WTC11 (cell line): ENCODE measurements at regions not wholly inside any gene's neighbourhood (a gene's known extent, or its start where the extent isn't known, plus 50 kb on each side); places are given as distances from the start of the nearest gene placed in this dataset.

ENCODE experiments used
- ATAC-seq: fragments of 200-7000 bp; cut with Tn5 transposase; 2 replicates; pipeline ENCODE4 v1.10.0; 2021; ENCODE audit warnings: mild to moderate bottlenecking, moderate library complexity
- CTCF ChIA-PET: fragments of 300-600 bp; sonication (Branson Sonifier 250); formaldehyde crosslinking; loops from one replicate; lab custom pipeline; 2021; ENCODE audit warnings: antibody characterized with exemption; lab: Charles Lee
- POLR2A ChIA-PET: fragments of 350-600 bp; sonication (Branson Sonifier 250); formaldehyde crosslinking; loops from one replicate; lab custom pipeline; 2021; ENCODE audit warnings: antibody characterized with exemption; lab: Charles Lee
- DNase-seq: peaks from one replicate; pipeline ENCODE4 v3.0.0; 2021; ENCODE audit warnings: low spot score
- H3K27ac Mint-ChIP-seq: 2 replicates; pipeline ENCODE4 v1.8.0; 2021; ENCODE audit warnings: mixed read lengths
- H3K27me3 Mint-ChIP-seq: 2 replicates; pipeline ENCODE4 v1.8.0; 2021; ENCODE audit warnings: low read depth, mild to moderate bottlenecking, moderate library complexity, mixed read lengths
- H3K36me3 Mint-ChIP-seq: 2 replicates; pipeline ENCODE4 v1.8.0; 2021; ENCODE audit warnings: mixed read lengths
- H3K4me1 Mint-ChIP-seq: 2 replicates; pipeline ENCODE4 v1.8.0; 2022; ENCODE audit warnings: mixed read lengths
- H3K4me3 Mint-ChIP-seq: 2 replicates; pipeline ENCODE4 v1.8.0; 2021; ENCODE audit warnings: mild to moderate bottlenecking, moderate library complexity, mixed read lengths
- H3K9me3 Mint-ChIP-seq: 2 replicates; pipeline ENCODE4 v1.8.0; 2021; ENCODE audit warnings: mixed read lengths
- ATF2 ChIP-seq: sonication (generic); formaldehyde crosslinking; IDR thresholded peaks from 2 replicates; pipeline ENCODE4 v1.8.1; 2022; ENCODE audit warnings: low read depth, missing genetic modification reagents, borderline replicate concordance
- ATF3 ChIP-seq: sonication (generic); formaldehyde crosslinking; conservative IDR thresholded peaks from 2 replicates; pipeline ENCODE4 v1.8.1; 2022; ENCODE audit warnings: mild to moderate bottlenecking, missing genetic modification reagents
- CBFB ChIP-seq: sonication (generic); formaldehyde crosslinking; IDR thresholded peaks from 2 replicates; pipeline ENCODE4 v1.8.1; 2022; ENCODE audit warnings: mild to moderate bottlenecking, low read depth, missing genetic modification reagents
- CDX4 ChIP-seq: fragments of 250-450 bp; sonication (Bioruptor Pico); IDR thresholded peaks from 2 replicates; pipeline ENCODE4 v1.9.0; 2021; ENCODE audit warnings: moderate library complexity, mild to moderate bottlenecking, inconsistent platforms, borderline replicate concordance
- EMX1 ChIP-seq: fragments of 250-450 bp; sonication (Bioruptor Pico); IDR thresholded peaks from 2 replicates; pipeline ENCODE4 v1.8.0; 2021; ENCODE audit warnings: mild to moderate bottlenecking
- ERG ChIP-seq: fragments of 250-450 bp; sonication (Bioruptor Pico); IDR thresholded peaks from 2 replicates; pipeline ENCODE4 v1.8.0; 2021; ENCODE audit warnings: mild to moderate bottlenecking
- ESRRA ChIP-seq: sonication (generic); formaldehyde crosslinking; IDR thresholded peaks from 2 replicates; pipeline ENCODE4 v1.8.1; 2022; ENCODE audit warnings: mild to moderate bottlenecking, missing genetic modification reagents, borderline replicate concordance
- KAT7 ChIP-seq: sonication (generic); formaldehyde crosslinking; IDR thresholded peaks from 2 replicates; pipeline ENCODE4 v1.8.1; 2023; ENCODE audit warnings: missing genetic modification reagents, mild to moderate bottlenecking, borderline replicate concordance
- NR3C1 ChIP-seq: sonication (generic); formaldehyde crosslinking; conservative IDR thresholded peaks from 2 replicates; pipeline ENCODE4 v1.8.1; 2023; ENCODE audit warnings: low read depth, mild to moderate bottlenecking, missing genetic modification reagents
- TP53 ChIP-seq: sonication (generic); formaldehyde crosslinking; IDR thresholded peaks from 2 replicates; pipeline ENCODE4 v1.8.1; 2023; ENCODE audit warnings: mild to moderate bottlenecking, missing genetic modification reagents
- ZNF396 ChIP-seq: fragments of 250-450 bp; sonication (Bioruptor Pico); IDR thresholded peaks from 2 replicates; pipeline ENCODE4 v1.8.0; 2021; ENCODE audit warnings: mild to moderate bottlenecking, moderate library complexity, borderline replicate concordance
- ZNF416 ChIP-seq: fragments of 250-450 bp; sonication (Bioruptor Pico); IDR thresholded peaks from 2 replicates; pipeline ENCODE4 v1.9.0; 2021; ENCODE audit warnings: mild to moderate bottlenecking, inconsistent platforms
- ZNF671 ChIP-seq: fragments of 250-450 bp; sonication (Bioruptor Pico); IDR thresholded peaks from 2 replicates; pipeline ENCODE4 v1.8.0; 2021; ENCODE audit warnings: mild to moderate bottlenecking
- TF ChIP-seq, protein P1 (sequence below): sonication (generic); formaldehyde crosslinking; IDR thresholded peaks from 2 replicates; pipeline ENCODE4 v1.8.1; 2023; ENCODE audit warnings: mild to moderate bottlenecking, missing genetic modification reagents
- TF ChIP-seq, protein P2 (sequence below): sonication (generic); formaldehyde crosslinking; IDR thresholded peaks from 2 replicates; pipeline ENCODE4 v1.8.0; 2023; ENCODE audit warnings: missing genetic modification reagents, mild to moderate bottlenecking, borderline replicate concordance
- TF ChIP-seq, protein P3 (sequence below): sonication (generic); formaldehyde crosslinking; IDR thresholded peaks from 2 replicates; pipeline ENCODE4 v1.8.0; 2023; ENCODE audit warnings: missing genetic modification reagents
- TF ChIP-seq, protein P4 (sequence below): sonication (generic); formaldehyde crosslinking; IDR thresholded peaks from 2 replicates; pipeline ENCODE4 v1.8.1; 2022; ENCODE audit warnings: mild to moderate bottlenecking, moderate library complexity, missing genetic modification reagents

- ATAC-seq (no peak), DNase-seq (no peak)
- peaks cover 14% of the 10 kb centered on the region for H3K36me3 Mint-ChIP-seq
- TF ChIP-seq ZNF671 (CRISPR knock-in tag) (no peak), ATF2 (CRISPR knock-in tag) (no peak), ATF3 (CRISPR knock-in tag) (no peak), TP53 (CRISPR knock-in tag) (no peak), NR3C1 (CRISPR knock-in tag) (no peak), ESRRA (CRISPR knock-in tag) (no peak), KAT7 (CRISPR knock-in tag) (no peak)
- TF ChIP-seq, protein P1, sequence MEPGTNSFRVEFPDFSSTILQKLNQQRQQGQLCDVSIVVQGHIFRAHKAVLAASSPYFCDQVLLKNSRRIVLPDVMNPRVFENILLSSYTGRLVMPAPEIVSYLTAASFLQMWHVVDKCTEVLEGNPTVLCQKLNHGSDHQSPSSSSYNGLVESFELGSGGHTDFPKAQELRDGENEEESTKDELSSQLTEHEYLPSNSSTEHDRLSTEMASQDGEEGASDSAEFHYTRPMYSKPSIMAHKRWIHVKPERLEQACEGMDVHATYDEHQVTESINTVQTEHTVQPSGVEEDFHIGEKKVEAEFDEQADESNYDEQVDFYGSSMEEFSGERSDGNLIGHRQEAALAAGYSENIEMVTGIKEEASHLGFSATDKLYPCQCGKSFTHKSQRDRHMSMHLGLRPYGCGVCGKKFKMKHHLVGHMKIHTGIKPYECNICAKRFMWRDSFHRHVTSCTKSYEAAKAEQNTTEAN (CRISPR knock-in tag) = no peak
- TF ChIP-seq, protein P2, sequence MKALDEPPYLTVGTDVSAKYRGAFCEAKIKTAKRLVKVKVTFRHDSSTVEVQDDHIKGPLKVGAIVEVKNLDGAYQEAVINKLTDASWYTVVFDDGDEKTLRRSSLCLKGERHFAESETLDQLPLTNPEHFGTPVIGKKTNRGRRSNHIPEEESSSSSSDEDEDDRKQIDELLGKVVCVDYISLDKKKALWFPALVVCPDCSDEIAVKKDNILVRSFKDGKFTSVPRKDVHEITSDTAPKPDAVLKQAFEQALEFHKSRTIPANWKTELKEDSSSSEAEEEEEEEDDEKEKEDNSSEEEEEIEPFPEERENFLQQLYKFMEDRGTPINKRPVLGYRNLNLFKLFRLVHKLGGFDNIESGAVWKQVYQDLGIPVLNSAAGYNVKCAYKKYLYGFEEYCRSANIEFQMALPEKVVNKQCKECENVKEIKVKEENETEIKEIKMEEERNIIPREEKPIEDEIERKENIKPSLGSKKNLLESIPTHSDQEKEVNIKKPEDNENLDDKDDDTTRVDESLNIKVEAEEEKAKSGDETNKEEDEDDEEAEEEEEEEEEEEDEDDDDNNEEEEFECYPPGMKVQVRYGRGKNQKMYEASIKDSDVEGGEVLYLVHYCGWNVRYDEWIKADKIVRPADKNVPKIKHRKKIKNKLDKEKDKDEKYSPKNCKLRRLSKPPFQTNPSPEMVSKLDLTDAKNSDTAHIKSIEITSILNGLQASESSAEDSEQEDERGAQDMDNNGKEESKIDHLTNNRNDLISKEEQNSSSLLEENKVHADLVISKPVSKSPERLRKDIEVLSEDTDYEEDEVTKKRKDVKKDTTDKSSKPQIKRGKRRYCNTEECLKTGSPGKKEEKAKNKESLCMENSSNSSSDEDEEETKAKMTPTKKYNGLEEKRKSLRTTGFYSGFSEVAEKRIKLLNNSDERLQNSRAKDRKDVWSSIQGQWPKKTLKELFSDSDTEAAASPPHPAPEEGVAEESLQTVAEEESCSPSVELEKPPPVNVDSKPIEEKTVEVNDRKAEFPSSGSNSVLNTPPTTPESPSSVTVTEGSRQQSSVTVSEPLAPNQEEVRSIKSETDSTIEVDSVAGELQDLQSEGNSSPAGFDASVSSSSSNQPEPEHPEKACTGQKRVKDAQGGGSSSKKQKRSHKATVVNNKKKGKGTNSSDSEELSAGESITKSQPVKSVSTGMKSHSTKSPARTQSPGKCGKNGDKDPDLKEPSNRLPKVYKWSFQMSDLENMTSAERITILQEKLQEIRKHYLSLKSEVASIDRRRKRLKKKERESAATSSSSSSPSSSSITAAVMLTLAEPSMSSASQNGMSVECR (CRISPR knock-in tag) = no peak
- ChIA-PET CTCF (interaction anchor here (1.5 to 2.3 kb wide), 2 partner anchors 10 to 275 kb away, joined by 3 to 12 read pairs; no protein-coding TSS in a partner anchor), POLR2A (no interaction called here)
- no peak overlapping the region for H3K4me3 Mint-ChIP-seq
- H3K4me1 Mint-ChIP-seq = 0 out of 2 replicates have a peak, but pooled peaks cover 7% of the 10 kb centered on the region
- peaks cover 16% of the 10 kb centered on the region for H3K9me3 Mint-ChIP-seq
- H3K27ac Mint-ChIP-seq = no peak overlapping the region
- peaks cover 18% of the 10 kb centered on the region for H3K27me3 Mint-ChIP-seq
Observed at GRCh38 chr3:66583424-66584040, 82.7 kb upstream of the LRIG1 start.

DNA sequence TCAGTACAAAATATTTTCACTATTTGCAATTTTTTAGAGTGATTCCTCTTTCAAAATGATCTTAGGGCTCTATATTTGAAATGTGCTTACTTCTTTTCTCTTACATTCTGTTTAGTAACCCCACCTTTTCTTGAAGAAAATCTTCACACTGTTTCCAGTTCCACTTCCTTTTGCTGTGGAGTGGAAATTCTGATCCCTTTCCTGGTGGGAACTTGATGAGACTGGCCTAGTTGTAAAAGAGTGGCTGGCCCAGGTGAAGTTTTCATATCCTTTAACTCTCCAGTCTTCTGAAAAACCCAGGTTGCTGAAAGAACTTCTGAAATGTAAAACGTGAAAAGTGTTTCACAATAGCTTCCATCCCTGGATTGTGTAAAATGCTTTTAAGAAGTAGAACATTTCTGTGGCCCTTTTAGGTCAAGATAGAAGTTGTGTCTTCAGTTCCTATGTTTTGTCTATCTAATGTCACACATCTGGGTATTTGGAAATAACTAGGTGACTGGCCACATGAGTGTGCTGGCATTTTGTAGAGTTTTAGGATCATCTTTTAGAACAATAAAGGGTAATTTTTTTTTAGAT, 84.8 kb upstream of the LRIG1 start:
- CTCF ChIA-PET = no interaction called here
- DNase-seq = no peak
- peaks cover 7% of the 10 kb centered on the region; the same call in 1 of the 2 replicates for H3K9me3 Mint-ChIP-seq
- POLR2A ChIA-PET = no interaction called here
- no peak for ATAC-seq
- no peak overlapping the region for H3K4me3 Mint-ChIP-seq
- peaks cover 10% of the 10 kb centered on the region for H3K27me3 Mint-ChIP-seq
- H3K36me3 Mint-ChIP-seq = no peaks in the 10 kb centered on the region
- H3K4me1 Mint-ChIP-seq = peaks cover 10% of the 10 kb centered on the region; the same call in 1 of the 2 replicates
- no peak overlapping the region for H3K27ac Mint-ChIP-seq
- TF ChIP-seq, protein P3, sequence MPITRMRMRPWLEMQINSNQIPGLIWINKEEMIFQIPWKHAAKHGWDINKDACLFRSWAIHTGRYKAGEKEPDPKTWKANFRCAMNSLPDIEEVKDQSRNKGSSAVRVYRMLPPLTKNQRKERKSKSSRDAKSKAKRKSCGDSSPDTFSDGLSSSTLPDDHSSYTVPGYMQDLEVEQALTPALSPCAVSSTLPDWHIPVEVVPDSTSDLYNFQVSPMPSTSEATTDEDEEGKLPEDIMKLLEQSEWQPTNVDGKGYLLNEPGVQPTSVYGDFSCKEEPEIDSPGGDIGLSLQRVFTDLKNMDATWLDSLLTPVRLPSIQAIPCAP (CRISPR knock-in tag) = no peak
- TF ChIP-seq EMX1 (CRISPR knock-in tag) (no peak), ZNF396 (CRISPR knock-in tag) (no peak), ZNF416 (CRISPR knock-in tag) (no peak), KAT7 (CRISPR knock-in tag) (no peak), TP53 (CRISPR knock-in tag) (no peak), CDX4 (no peak), ERG (no peak), CBFB (CRISPR knock-in tag) (no peak), ZNF671 (CRISPR knock-in tag) (no peak)
- TF ChIP-seq, protein P4, sequence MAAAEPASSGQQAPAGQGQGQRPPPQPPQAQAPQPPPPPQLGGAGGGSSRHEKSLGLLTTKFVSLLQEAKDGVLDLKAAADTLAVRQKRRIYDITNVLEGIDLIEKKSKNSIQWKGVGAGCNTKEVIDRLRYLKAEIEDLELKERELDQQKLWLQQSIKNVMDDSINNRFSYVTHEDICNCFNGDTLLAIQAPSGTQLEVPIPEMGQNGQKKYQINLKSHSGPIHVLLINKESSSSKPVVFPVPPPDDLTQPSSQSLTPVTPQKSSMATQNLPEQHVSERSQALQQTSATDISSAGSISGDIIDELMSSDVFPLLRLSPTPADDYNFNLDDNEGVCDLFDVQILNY (CRISPR knock-in tag) = no peak
